Left lung (tissue), 4 donors: ENCODE measurements at regions not wholly inside any gene's neighbourhood (a gene's known extent, or its start where the extent isn't known, plus 50 kb on each side); places are given as distances from the start of the nearest gene placed in this dataset.

Source experiments
- ATAC-seq: fragments of 200-7000 bp; cut with Tn5 transposase; one replicate; pipeline ENCODE4 v1.9.1; 2020; ENCODE audit warnings: moderate library complexity
- DNase-seq, 4 donors: peaks; one replicate each; pipeline ENCODE4 v3.0.0-alpha.2; 2013 to 2020
- H3K27ac ChIP-seq, 2 donors: fragments of 200-600 bp; sonication (generic) in 1 of 2; one replicate each; pipeline versions ENCODE4 v1.5.0 to v1.8.0; 2020 to 2021
- H3K27me3 ChIP-seq, 2 donors: fragments of 200-600 bp; sonication (generic) in 1 of 2; one replicate each; pipeline versions ENCODE4 v1.5.0 to v1.8.0; 2020 to 2021
- H3K36me3 ChIP-seq, 2 donors: fragments of 200-600 bp; sonication (generic) in 1 of 2; one replicate each; pipeline versions ENCODE4 v1.5.0 to v1.8.0; 2020 to 2021
- H3K4me1 ChIP-seq, 2 donors: fragments of 200-600 bp; one replicate each; pipeline ENCODE4 v1.8.0; 2021
- H3K4me3 ChIP-seq, 2 donors: fragments of 200-600 bp; sonication (generic) in 1 of 2; one replicate each; pipeline versions ENCODE4 v1.5.0 to v1.8.0; 2020 to 2021; ENCODE audit warnings: mild to moderate bottlenecking in 1 of 2
- H3K9me3 ChIP-seq, 2 donors: fragments of 200-600 bp; sonication (generic) in 1 of 2; one replicate each; pipeline versions ENCODE4 v1.5.0 to v1.8.0; 2020 to 2021
- intact Hi-C, 2 donors: fragments of 100-400 bp; cut with DNase I; formaldehyde crosslinking; loops; one replicate each; pipeline versions ENCODE4 v1.11.2 to v1.14.2; 2022
- TF ChIP-seq, protein P1 (sequence below), 2 donors: fragments of 200-600 bp; sonication (generic) in 1 of 2; IDR thresholded peaks; one replicate each; pipeline versions ENCODE4 v1.5.0 to v1.8.0; 2021; ENCODE audit warnings: antibody characterized with exemption in 2 of 2
- donor health status: DM: no; HTN: yes; CAD: no.
- donor health status: DM: no; HTN: no; CAD: no.

GRCh38 chr4:149965206-149965605 lies 113.0 kb upstream of the DCLK2 start:
- H3K4me1 ChIP-seq = no peaks in the 10 kb centered on the region
- no peaks in the 10 kb centered on the region for H3K27me3 ChIP-seq
- no peak overlapping the region for H3K27ac ChIP-seq
- TF ChIP-seq, protein P1, sequence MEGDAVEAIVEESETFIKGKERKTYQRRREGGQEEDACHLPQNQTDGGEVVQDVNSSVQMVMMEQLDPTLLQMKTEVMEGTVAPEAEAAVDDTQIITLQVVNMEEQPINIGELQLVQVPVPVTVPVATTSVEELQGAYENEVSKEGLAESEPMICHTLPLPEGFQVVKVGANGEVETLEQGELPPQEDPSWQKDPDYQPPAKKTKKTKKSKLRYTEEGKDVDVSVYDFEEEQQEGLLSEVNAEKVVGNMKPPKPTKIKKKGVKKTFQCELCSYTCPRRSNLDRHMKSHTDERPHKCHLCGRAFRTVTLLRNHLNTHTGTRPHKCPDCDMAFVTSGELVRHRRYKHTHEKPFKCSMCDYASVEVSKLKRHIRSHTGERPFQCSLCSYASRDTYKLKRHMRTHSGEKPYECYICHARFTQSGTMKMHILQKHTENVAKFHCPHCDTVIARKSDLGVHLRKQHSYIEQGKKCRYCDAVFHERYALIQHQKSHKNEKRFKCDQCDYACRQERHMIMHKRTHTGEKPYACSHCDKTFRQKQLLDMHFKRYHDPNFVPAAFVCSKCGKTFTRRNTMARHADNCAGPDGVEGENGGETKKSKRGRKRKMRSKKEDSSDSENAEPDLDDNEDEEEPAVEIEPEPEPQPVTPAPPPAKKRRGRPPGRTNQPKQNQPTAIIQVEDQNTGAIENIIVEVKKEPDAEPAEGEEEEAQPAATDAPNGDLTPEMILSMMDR (IDR thresholded peaks at IDR 0.05) = no peak
- no peak overlapping the region for H3K4me3 ChIP-seq
- H3K36me3 ChIP-seq = no peaks in the 10 kb centered on the region
- ATAC-seq = no peak
- no peak for DNase-seq
- intact Hi-C loops = no loop called here
- H3K9me3 ChIP-seq = no peaks in the 10 kb centered on the region

DNA sequence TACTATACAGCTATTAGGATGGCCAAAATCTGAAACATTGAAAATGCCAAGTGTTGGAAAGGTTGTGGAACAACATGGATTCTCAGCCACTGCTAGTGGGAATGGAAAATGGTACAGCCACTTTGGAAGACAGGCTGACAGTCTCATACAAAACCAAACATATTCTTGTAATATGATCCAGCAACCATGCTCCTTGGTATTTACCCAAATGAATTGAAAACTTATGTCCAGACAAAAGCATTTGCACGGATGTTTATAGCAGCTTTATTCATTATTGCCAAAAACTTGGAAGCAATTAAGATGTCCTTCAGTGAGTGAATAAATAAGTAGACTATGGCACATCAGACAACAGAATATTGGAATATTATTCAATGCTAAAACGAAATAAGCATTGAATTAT lies 105.8 kb upstream of the DCLK2 start:
- intact Hi-C loops = no loop called here
- Histone ChIP-seq H3K27ac (no peak overlapping the region), H3K36me3 (no peaks in the 10 kb centered on the region), H3K27me3 (no peaks in the 10 kb centered on the region), H3K4me1 (no peaks in the 10 kb centered on the region), H3K4me3 (no peak overlapping the region), H3K9me3 (no peaks in the 10 kb centered on the region)
- DNase-seq (no peak), ATAC-seq (no peak)
- TF ChIP-seq, protein P1 (IDR thresholded peaks at IDR 0.05) = no peak

DNA sequence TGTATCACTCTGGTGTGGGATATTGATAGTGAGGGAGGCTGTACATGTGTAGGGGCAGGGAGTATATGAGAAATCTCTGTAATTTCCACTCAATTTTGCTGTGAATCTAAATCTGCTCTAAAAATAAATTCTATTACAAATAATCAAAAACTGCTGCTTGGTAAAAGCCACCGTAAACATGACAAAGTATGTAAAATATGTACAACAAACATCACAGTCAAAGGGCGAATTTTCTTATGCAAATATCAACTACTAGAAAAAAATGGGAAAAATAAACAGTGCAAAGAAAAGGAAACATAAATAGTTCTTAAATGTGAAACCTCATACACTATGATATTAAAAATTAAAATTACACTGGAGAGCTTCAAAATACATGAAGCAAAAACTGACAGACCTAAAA lies 105.1 kb upstream of the DCLK2 start:
- TF ChIP-seq, protein P1 (IDR thresholded peaks at IDR 0.05) = no peak

DNA sequence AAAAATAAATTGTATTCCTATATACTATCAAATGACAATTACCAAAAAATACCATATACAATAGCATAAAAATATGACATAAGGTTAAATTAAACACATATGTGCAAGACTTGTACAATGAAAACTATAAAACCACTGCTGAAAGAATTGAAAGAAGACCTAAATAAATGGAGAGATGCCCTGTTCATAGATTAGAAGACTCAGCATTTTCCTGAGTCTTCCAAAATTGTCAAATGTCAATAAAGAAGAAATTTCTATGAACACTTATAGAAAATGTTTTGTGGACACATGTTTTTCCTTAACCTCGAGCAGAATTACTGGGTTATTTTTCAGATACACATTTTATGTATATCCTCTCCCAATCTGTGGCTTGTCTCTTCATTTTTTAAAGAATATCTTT lies 103.1 kb upstream of the DCLK2 start:
- intact Hi-C loops = no loop called here
- Histone ChIP-seq H3K36me3 (no peaks in the 10 kb centered on the region), H3K27ac (no peak overlapping the region), H3K9me3 (no peaks in the 10 kb centered on the region), H3K4me1 (no peaks in the 10 kb centered on the region), H3K27me3 (no peaks in the 10 kb centered on the region), H3K4me3 (no peak overlapping the region)
- DNase-seq (no peak), ATAC-seq (no peak)
- TF ChIP-seq, protein P1 (IDR thresholded peaks at IDR 0.05) = no peak

More for the DNA sequence above, 105.1 kb upstream of the DCLK2 start:
- Histone ChIP-seq H3K27me3 (no peaks in the 10 kb centered on the region), H3K36me3 (no peaks in the 10 kb centered on the region), H3K9me3 (no peaks in the 10 kb centered on the region), H3K27ac (no peak overlapping the region), H3K4me1 (no peaks in the 10 kb centered on the region), H3K4me3 (no peak overlapping the region)
- ATAC-seq (no peak), DNase-seq (no peak)
- intact Hi-C loops = no loop called here

DNA sequence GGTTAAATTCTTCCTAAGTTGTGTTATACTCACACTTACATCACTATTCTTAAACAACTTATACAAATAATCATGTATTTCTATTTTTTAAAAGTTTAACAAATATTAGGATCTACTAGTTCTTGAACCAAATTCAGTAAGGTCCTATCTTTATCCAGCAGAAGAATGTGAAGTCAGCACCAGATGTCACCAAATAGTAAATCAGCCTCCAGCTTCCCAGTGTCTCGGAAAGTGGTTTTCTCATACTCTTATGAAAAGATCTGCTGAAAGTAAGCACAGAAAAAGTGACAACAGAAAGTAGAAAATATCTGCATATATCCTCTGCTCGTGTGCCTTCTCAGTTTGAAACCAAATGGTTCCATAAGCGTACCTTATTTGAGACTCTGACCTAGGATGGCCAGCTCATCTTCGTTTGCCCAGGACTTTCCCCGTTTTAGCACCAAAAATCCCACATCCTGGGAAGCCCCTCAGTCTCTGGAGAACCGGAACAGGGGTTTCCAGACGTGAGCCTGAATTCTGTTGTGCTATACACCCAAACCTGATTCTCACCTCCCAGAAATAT lies 98.0 kb upstream of the DCLK2 start:
- no peaks in the 10 kb centered on the region for H3K36me3 ChIP-seq
- ATAC-seq (no peak), DNase-seq (no peak)
- no peaks in the 10 kb centered on the region for H3K4me1 ChIP-seq
- H3K4me3 ChIP-seq = no peak overlapping the region
- H3K9me3 ChIP-seq = no peaks in the 10 kb centered on the region
- intact Hi-C loops = no loop called here
- no peak overlapping the region for H3K27ac ChIP-seq
- H3K27me3 ChIP-seq = no peaks in the 10 kb centered on the region
- TF ChIP-seq, protein P1 (IDR thresholded peaks at IDR 0.05) = no peak
